ENCODE measurements at regions not wholly inside any gene's neighbourhood (a gene's known extent, or its start where the extent isn't known, plus 50 kb on each side); places are given as distances from the start of the nearest gene placed in this dataset.

DNA sequence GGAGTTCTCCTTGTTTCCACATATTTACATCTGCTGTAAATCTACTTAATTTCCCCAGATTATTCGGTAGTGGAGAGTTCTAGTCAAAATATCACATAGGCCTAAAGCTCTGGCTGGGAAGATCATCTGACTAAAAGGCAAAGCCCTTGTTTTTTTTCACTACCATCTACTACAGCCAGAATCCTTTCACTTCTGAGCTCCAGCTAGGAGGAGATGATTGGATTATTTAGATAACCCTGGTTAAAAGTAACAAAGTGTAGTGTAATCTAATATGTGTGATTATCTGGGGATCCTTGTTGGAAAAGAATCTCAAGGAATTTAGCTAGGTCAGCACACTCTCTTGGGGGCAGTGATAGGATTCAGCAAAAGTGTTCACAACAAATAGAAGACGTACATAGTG, 125.4 kb downstream of the DYRK2 start:
- Mint-ChIP-seq H3K4me1 (ENCODE audit: low read depth, unreplicated experiment) (peaks cover 29% of the 10 kb centered on the region), H3K27ac (ENCODE audit: unreplicated experiment) (peak overlapping the region; percentile 82), H3K4me3 (ENCODE audit: unreplicated experiment) (peak overlapping the region; percentile 17), H3K36me3 (ENCODE audit: low read depth, unreplicated experiment) (no peaks in the 10 kb centered on the region), H3K27me3 (ENCODE audit: low read depth, unreplicated experiment) (no peaks in the 10 kb centered on the region), H3K9me3 (ENCODE audit: unreplicated experiment) (peaks cover 2% of the 10 kb centered on the region)
- Histone ChIP-seq H3K4me3 (ENCODE audit: insufficient read depth, low read depth, low read length) (no peak overlapping the region), H3K79me2 (ENCODE audit: insufficient read depth, low read length) (no peaks in the 10 kb centered on the region), H3K9ac (ENCODE audit: low read length) (peak overlapping the region; percentile 8), H3K4me2 (ENCODE audit: low read length) (peak overlapping the region; percentile 32), H3K9me3 (ENCODE audit: insufficient read depth, low read depth, low read length) (no peaks in the 10 kb centered on the region), H3K4me1 (ENCODE audit: insufficient read depth, low read length) (peaks cover 32% of the 10 kb centered on the region), H3K27me3 (ENCODE audit: insufficient read depth, low read length) (no peaks in the 10 kb centered on the region), H3K27ac (ENCODE audit: low read depth, low read length) (peak overlapping the region; percentile 11), H2AFZ (ENCODE audit: low read depth, low read length) (no peak overlapping the region), H3K36me3 (ENCODE audit: insufficient read depth, low read length) (no peaks in the 10 kb centered on the region), H4K20me1 (ENCODE audit: insufficient read depth, low read length) (no peaks in the 10 kb centered on the region)
- DNase-seq (ENCODE audit: low read depth) (no peak), FAIRE-seq (peak; percentile 62)
- TF ChIP-seq EZH2 (IDR thresholded peaks at IDR 0.05; ENCODE audit: insufficient read depth, low read length): no peak
- TF ChIP-seq, protein P1, sequence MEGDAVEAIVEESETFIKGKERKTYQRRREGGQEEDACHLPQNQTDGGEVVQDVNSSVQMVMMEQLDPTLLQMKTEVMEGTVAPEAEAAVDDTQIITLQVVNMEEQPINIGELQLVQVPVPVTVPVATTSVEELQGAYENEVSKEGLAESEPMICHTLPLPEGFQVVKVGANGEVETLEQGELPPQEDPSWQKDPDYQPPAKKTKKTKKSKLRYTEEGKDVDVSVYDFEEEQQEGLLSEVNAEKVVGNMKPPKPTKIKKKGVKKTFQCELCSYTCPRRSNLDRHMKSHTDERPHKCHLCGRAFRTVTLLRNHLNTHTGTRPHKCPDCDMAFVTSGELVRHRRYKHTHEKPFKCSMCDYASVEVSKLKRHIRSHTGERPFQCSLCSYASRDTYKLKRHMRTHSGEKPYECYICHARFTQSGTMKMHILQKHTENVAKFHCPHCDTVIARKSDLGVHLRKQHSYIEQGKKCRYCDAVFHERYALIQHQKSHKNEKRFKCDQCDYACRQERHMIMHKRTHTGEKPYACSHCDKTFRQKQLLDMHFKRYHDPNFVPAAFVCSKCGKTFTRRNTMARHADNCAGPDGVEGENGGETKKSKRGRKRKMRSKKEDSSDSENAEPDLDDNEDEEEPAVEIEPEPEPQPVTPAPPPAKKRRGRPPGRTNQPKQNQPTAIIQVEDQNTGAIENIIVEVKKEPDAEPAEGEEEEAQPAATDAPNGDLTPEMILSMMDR (IDR thresholded peaks at IDR 0.05; ENCODE audit: insufficient read depth, low read depth, low read length): no peak

DNA sequence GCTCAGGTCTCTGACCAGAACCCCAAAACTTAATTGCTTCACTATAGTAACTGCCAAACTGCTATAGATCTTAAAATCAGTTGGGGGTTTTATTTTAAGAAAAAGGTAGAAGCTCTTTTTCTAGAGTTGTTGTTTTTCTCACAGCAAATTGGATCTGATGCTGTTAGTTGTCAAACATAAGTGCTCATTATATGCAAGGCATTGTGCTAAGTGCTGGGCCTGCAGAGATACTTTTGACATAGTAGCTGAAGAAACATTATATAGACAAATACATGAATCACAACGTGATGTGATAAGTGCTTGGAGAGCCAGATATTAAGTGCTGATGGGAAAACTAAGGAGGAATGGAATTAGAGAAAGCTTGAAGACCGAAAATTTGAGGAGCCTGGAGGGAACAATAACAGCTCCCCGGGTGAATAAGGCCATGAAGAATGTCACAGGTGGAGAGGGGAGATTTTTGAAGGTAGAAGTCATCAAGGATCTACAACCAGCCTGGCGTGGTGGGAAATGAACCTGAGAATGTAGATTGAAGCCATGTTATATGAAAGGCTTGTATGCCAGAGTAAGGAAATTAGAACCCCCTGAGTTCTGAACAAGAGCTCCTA, 126.5 kb downstream of the DYRK2 start:
- DNase-seq (ENCODE audit: low read depth) (no peak), FAIRE-seq (no peak)
- H3K79me2 ChIP-seq (ENCODE audit: insufficient read depth, low read length): no peaks in the 10 kb centered on the region
- no peak overlapping the region for H3K4me2 ChIP-seq (ENCODE audit: low read length)
- no peak overlapping the region for H3K27ac ChIP-seq (ENCODE audit: low read depth, low read length)
- no peaks in the 10 kb centered on the region for H3K9me3 ChIP-seq (ENCODE audit: insufficient read depth, low read depth, low read length)
- H3K36me3 ChIP-seq (ENCODE audit: insufficient read depth, low read length): no peaks in the 10 kb centered on the region
- Mint-ChIP-seq H3K27me3 (ENCODE audit: low read depth, unreplicated experiment) (no peaks in the 10 kb centered on the region), H3K4me1 (ENCODE audit: low read depth, unreplicated experiment) (peaks cover 29% of the 10 kb centered on the region), H3K9me3 (ENCODE audit: unreplicated experiment) (peaks cover 2% of the 10 kb centered on the region), H3K36me3 (ENCODE audit: low read depth, unreplicated experiment) (no peaks in the 10 kb centered on the region), H3K4me3 (ENCODE audit: unreplicated experiment) (no peak overlapping the region), H3K27ac (ENCODE audit: unreplicated experiment) (peak overlapping the region; percentile 8)
- H3K4me3 ChIP-seq (ENCODE audit: insufficient read depth, low read depth, low read length): no peak overlapping the region
- peaks cover 32% of the 10 kb centered on the region for H3K4me1 ChIP-seq (ENCODE audit: insufficient read depth, low read length)
- TF ChIP-seq, protein P1 (IDR thresholded peaks at IDR 0.05; ENCODE audit: insufficient read depth, low read depth, low read length): no peak
- H3K27me3 ChIP-seq (ENCODE audit: insufficient read depth, low read length): no peaks in the 10 kb centered on the region
- no peaks in the 10 kb centered on the region for H4K20me1 ChIP-seq (ENCODE audit: insufficient read depth, low read length)
- H2AFZ ChIP-seq (ENCODE audit: low read depth, low read length): no peak overlapping the region
- H3K9ac ChIP-seq (ENCODE audit: low read length): no peak overlapping the region

DNA sequence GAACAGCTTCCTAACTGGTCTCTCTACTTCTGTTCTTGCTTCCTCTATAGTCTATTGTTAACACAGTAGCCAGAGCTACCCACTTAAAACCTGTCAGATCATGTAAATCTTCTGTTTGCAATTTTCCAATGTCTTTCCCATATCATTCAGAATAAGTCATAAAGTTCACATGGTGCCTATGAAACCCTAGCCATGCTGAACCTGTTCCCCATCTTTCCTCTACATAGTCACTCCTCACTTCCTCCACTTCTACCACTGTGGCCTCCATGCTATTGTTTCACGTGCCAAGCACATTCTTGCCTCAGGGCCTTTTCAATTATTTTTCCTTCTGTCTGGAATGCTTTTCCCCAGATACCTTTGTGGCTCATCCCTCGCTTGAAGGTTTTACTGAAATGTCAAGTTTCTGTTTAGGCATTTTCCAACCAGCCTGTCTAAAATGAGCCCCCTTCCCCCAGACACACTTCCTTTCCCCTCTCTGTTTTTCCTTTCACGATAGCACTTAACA, 132.1 kb downstream of the DYRK2 start:
- Mint-ChIP-seq H3K9me3 (ENCODE audit: unreplicated experiment) (peaks cover 2% of the 10 kb centered on the region), H3K27ac (ENCODE audit: unreplicated experiment) (no peak overlapping the region), H3K27me3 (ENCODE audit: low read depth, unreplicated experiment) (no peaks in the 10 kb centered on the region), H3K36me3 (ENCODE audit: low read depth, unreplicated experiment) (no peaks in the 10 kb centered on the region), H3K4me1 (ENCODE audit: low read depth, unreplicated experiment) (no peaks in the 10 kb centered on the region), H3K4me3 (ENCODE audit: unreplicated experiment) (no peak overlapping the region)
- H3K27me3 ChIP-seq (ENCODE audit: insufficient read depth, low read length): no peaks in the 10 kb centered on the region
- H4K20me1 ChIP-seq (ENCODE audit: insufficient read depth, low read length): no peaks in the 10 kb centered on the region
- H3K79me2 ChIP-seq (ENCODE audit: insufficient read depth, low read length): no peaks in the 10 kb centered on the region
- no peak overlapping the region for H3K9ac ChIP-seq (ENCODE audit: low read length)
- FAIRE-seq (no peak), DNase-seq (ENCODE audit: low read depth) (no peak)
- no peaks in the 10 kb centered on the region for H3K9me3 ChIP-seq (ENCODE audit: insufficient read depth, low read depth, low read length)
- TF ChIP-seq, protein P1 (IDR thresholded peaks at IDR 0.05; ENCODE audit: insufficient read depth, low read depth, low read length): no peak
- no peak for TF ChIP-seq EZH2 (IDR thresholded peaks at IDR 0.05; ENCODE audit: insufficient read depth, low read length)
- H3K4me2 ChIP-seq (ENCODE audit: low read length): no peak overlapping the region
- H3K4me3 ChIP-seq (ENCODE audit: insufficient read depth, low read depth, low read length): no peak overlapping the region
- no peak overlapping the region for H3K27ac ChIP-seq (ENCODE audit: low read depth, low read length)
- H3K4me1 ChIP-seq (ENCODE audit: insufficient read depth, low read length): no peaks in the 10 kb centered on the region
- H3K36me3 ChIP-seq (ENCODE audit: insufficient read depth, low read length): no peaks in the 10 kb centered on the region
- H2AFZ ChIP-seq (ENCODE audit: low read depth, low read length): no peak overlapping the region
